ENCODE measurements at regions not wholly inside any gene's neighbourhood (a gene's known extent, or its start where the extent isn't known, plus 50 kb on each side); places are given as distances from the start of the nearest gene placed in this dataset.

- no peaks in the 10 kb centered on the region for H3K9me3 ChIP-seq (ENCODE audit: control insufficient read depth in 1 of 2, insufficient read depth in 1 of 2, low read length in 2 of 2)
- ChIA-PET POLR2A (interaction anchor here (2.3 kb wide), 1 partner anchor 92 kb away, joined by 11 read pairs; no protein-coding TSS in a partner anchor), CTCF (interaction anchor here (0.6 kb wide), 1 partner anchor 12 kb away, joined by 3 read pairs; no protein-coding TSS in a partner anchor)
- TF ChIP-seq CTCF (IDR thresholded peaks at IDR 0.05) = no peak
- H3K4me1 ChIP-seq (ENCODE audit: insufficient read depth, low read length) = peaks cover 24% of the 10 kb centered on the region
- ATAC-seq (ENCODE audit: poor library complexity) = no peak
- Mint-ChIP-seq H3K36me3 (ENCODE audit: low read depth) (no peaks in the 10 kb centered on the region), H3K27ac (peak overlapping the region; percentile 53), H3K4me1 (ENCODE audit: low read depth) (peaks cover 18% of the 10 kb centered on the region), H3K9me3 (no peaks in the 10 kb centered on the region), H3K4me3 (peak overlapping the region; percentile 92), H3K27me3 (no peaks in the 10 kb centered on the region)
- DNase-seq = no peak
- H3K27me3 ChIP-seq (ENCODE audit: control insufficient read depth in 1 of 2, insufficient read depth in 2 of 2, low read length in 2 of 2) = no peaks in the 10 kb centered on the region
- H3K36me3 ChIP-seq (ENCODE audit: insufficient read depth, low read length) = no peaks in the 10 kb centered on the region
- H3K4me3 ChIP-seq (ENCODE audit: low read length) = peak overlapping the region; percentile 68
- intact Hi-C loops (cut with DNase I, micrococcal nuclease) = no loop called here
- H3K27ac ChIP-seq (ENCODE audit: low read depth in 1 of 2, low read length in 2 of 2) = no peak overlapping the region
Observed at GRCh38 chr3:107432013-107432515, 54.8 kb downstream of the CCDC54 start.

- TF ChIP-seq CTCF (IDR thresholded peaks at IDR 0.05) = no peak
- ATAC-seq (ENCODE audit: poor library complexity) (no peak), DNase-seq (no peak)
- Histone ChIP-seq H3K4me3 (ENCODE audit: low read length) (no peak overlapping the region), H3K9me3 (ENCODE audit: control insufficient read depth in 1 of 2, insufficient read depth in 1 of 2, low read length in 2 of 2) (no peaks in the 10 kb centered on the region), H3K36me3 (ENCODE audit: insufficient read depth, low read length) (no peaks in the 10 kb centered on the region), H3K27me3 (ENCODE audit: control insufficient read depth in 1 of 2, insufficient read depth in 2 of 2, low read length in 2 of 2) (no peaks in the 10 kb centered on the region), H3K27ac (ENCODE audit: low read depth in 1 of 2, low read length in 2 of 2) (no peak overlapping the region), H3K4me1 (ENCODE audit: insufficient read depth, low read length) (peaks cover 24% of the 10 kb centered on the region)
- intact Hi-C loops (cut with DNase I, micrococcal nuclease) = no loop called here
- H3K27me3 Mint-ChIP-seq = no peaks in the 10 kb centered on the region
- POLR2A ChIA-PET = interaction anchor here (2.3 kb wide), 1 partner anchor 92 kb away, joined by 11 read pairs; no protein-coding TSS in a partner anchor
- no peak overlapping the region for H3K27ac Mint-ChIP-seq
- no peaks in the 10 kb centered on the region for H3K36me3 Mint-ChIP-seq (ENCODE audit: low read depth)
- H3K9me3 Mint-ChIP-seq = no peaks in the 10 kb centered on the region
- CTCF ChIA-PET = interaction anchor here (0.6 kb wide), 1 partner anchor 13 kb away, joined by 3 read pairs; no protein-coding TSS in a partner anchor
- peaks cover 18% of the 10 kb centered on the region for H3K4me1 Mint-ChIP-seq (ENCODE audit: low read depth)
- peak overlapping the region; percentile 92 for H3K4me3 Mint-ChIP-seq
Observed at GRCh38 chr3:107432646-107433045, 55.4 kb downstream of the CCDC54 start.

GRCh38 chr3:107436029-107436428 lies 58.8 kb downstream of the CCDC54 start:
- Mint-ChIP-seq H3K36me3 (ENCODE audit: low read depth) (no peaks in the 10 kb centered on the region), H3K4me3 (no peak overlapping the region), H3K27ac (no peak overlapping the region), H3K9me3 (no peaks in the 10 kb centered on the region), H3K27me3 (peaks cover 3% of the 10 kb centered on the region), H3K4me1 (ENCODE audit: low read depth) (peaks cover 4% of the 10 kb centered on the region)
- Histone ChIP-seq H3K9me3 (ENCODE audit: control insufficient read depth in 1 of 2, insufficient read depth in 1 of 2, low read length in 2 of 2) (no peaks in the 10 kb centered on the region), H3K27ac (ENCODE audit: low read depth in 1 of 2, low read length in 2 of 2) (no peak overlapping the region), H3K4me1 (ENCODE audit: insufficient read depth, low read length) (peaks cover 9% of the 10 kb centered on the region), H3K4me3 (ENCODE audit: low read length) (no peak overlapping the region), H3K27me3 (ENCODE audit: control insufficient read depth in 1 of 2, insufficient read depth in 2 of 2, low read length in 2 of 2) (no peaks in the 10 kb centered on the region), H3K36me3 (ENCODE audit: insufficient read depth, low read length) (no peaks in the 10 kb centered on the region)
- ChIA-PET CTCF (no interaction called here), POLR2A (no interaction called here)
- DNase-seq (no peak), ATAC-seq (ENCODE audit: poor library complexity) (no peak)
- TF ChIP-seq CTCF (IDR thresholded peaks at IDR 0.05) = no peak
- intact Hi-C loops (cut with DNase I, micrococcal nuclease) = no loop called here
